ENCODE measurements at regions not wholly inside any gene's neighbourhood (a gene's known extent, or its start where the extent isn't known, plus 50 kb on each side); places are given as distances from the start of the nearest gene placed in this dataset.

- H3K23ac ChIP-seq (ENCODE audit: low read depth, low read length), result no peak overlapping the region
- H3K18ac ChIP-seq (ENCODE audit: low read depth, low read length), result no peak overlapping the region
- H3K9ac ChIP-seq (ENCODE audit: low read depth, low read length), result no peak overlapping the region
- H3K4me3 ChIP-seq (ENCODE audit: insufficient read depth, low read depth, low read length), result no peak overlapping the region
- H2AK5ac ChIP-seq (ENCODE audit: low read depth, low read length), result no peak overlapping the region
- no peaks in the 10 kb centered on the region for H3K9me1 ChIP-seq (ENCODE audit: insufficient read depth, low read length)
- no peaks in the 10 kb centered on the region for H3K4me1 ChIP-seq (ENCODE audit: control insufficient read depth, insufficient read depth, low read length)
- no peaks in the 10 kb centered on the region for H3K9me3 ChIP-seq (ENCODE audit: control insufficient read depth, insufficient read depth, low read length)
- BruUV-seq (replicated peaks), result no TSS peak
- no peak overlapping the region for H2BK15ac ChIP-seq (ENCODE audit: low read depth, low read length)
- no peak for DNase-seq
- intact Hi-C loops (cut with micrococcal nuclease) (no loop called here), in situ Hi-C loops (cut with MboI; ENCODE audit: low sequenced_read_pairs) (loop anchor here (25.0 kb wide), 1 partner anchor 704 kb away; no protein-coding TSS in a partner anchor), dilution Hi-C loops (cut with HindIII; ENCODE audit: low sequenced_read_pairs, unreplicated experiment) (no loop called here)
- no peak overlapping the region for H3K27ac ChIP-seq (ENCODE audit: insufficient read depth, low read length)
- no CpG with 5 or more reads among the region's 5 CpGs for WGBS, 2 experiments (ENCODE audit: extremely low coverage in 2 of 2, insufficient read length in 1 of 2)
- no peak overlapping the region for H3K4me2 ChIP-seq (ENCODE audit: low read depth, low read length)
- no peaks in the 10 kb centered on the region for H3K36me3 ChIP-seq (ENCODE audit: control insufficient read depth, insufficient read depth, low read length)
- no peaks in the 10 kb centered on the region for H3K79me1 ChIP-seq (ENCODE audit: low read depth in 1 of 2, low read length in 2 of 2)
- H2BK20ac ChIP-seq (ENCODE audit: low read depth, low read length), result no peak overlapping the region
- no peak overlapping the region for H4K91ac ChIP-seq (ENCODE audit: insufficient read depth, low read depth, low read length)
- ChIA-PET POLR2A (ENCODE audit: unreplicated experiment) (no interaction called here), CTCF (no interaction called here)
- H3K56ac ChIP-seq (ENCODE audit: extremely low read depth, insufficient read depth, low read length), result no peak overlapping the region
- no peak overlapping the region for H3K4ac ChIP-seq (ENCODE audit: low read depth, low read length)
- TF ChIP-seq FOS (IDR thresholded peaks at IDR 0.05; ENCODE audit: low read depth, low read length) (no peak), RCOR1 (IDR thresholded peaks at IDR 0.05; ENCODE audit: insufficient replicate concordance, low read length) (no peak), MAFK (IDR thresholded peaks at IDR 0.05; ENCODE audit: low read depth, low read length) (no peak), RFX5 (IDR thresholded peaks at IDR 0.05; ENCODE audit: low read depth, low read length) (no peak), CEBPB (IDR thresholded peaks at IDR 0.05; ENCODE audit: low read depth, low read length) (no peak)
- H2AFZ ChIP-seq (replicated peaks; ENCODE audit: low read length, poor library complexity), result no peak overlapping the region
- ATAC-seq (ENCODE audit: low read depth), result no peak
- peaks cover 8% of the 10 kb centered on the region for H3K27me3 ChIP-seq (ENCODE audit: control insufficient read depth, insufficient read depth, low read length)
- H2BK5ac ChIP-seq (ENCODE audit: low read depth, low read length, poor library complexity, severe bottlenecking), result no peak overlapping the region
- no peak overlapping the region for H4K5ac ChIP-seq (ENCODE audit: low read depth, low read length)
- no peak overlapping the region for H2BK120ac ChIP-seq (ENCODE audit: low read depth, low read length)
- no peaks in the 10 kb centered on the region for H4K20me1 ChIP-seq (ENCODE audit: insufficient read depth, low read length)
- H4K8ac ChIP-seq (ENCODE audit: low read depth in 2 of 2, low read length in 2 of 2), result no peak overlapping the region
- H2AK9ac ChIP-seq (replicated peaks; ENCODE audit: low read depth, low read length, poor library complexity), result peak overlapping the region; percentile 82
- H3K14ac ChIP-seq (replicated peaks; ENCODE audit: low read depth, low read length), result no peak overlapping the region
Measured at GRCh38 chr5:77558266-77558665, 66.2 kb upstream of the WDR41 start.

All from IMR-90 (cell line).